DND-41 (cell line): ENCODE measurements at regions not wholly inside any gene's neighbourhood (a gene's known extent, or its start where the extent isn't known, plus 50 kb on each side); places are given as distances from the start of the nearest gene placed in this dataset.

ENCODE experiments used
- EZH2 ChIP-seq: IDR thresholded peaks from 3 replicates; pipeline ENCODE4 v1.6.1; 2012; ENCODE audit warnings: borderline replicate concordance, low read depth, mild to moderate bottlenecking, moderate library complexity, low read length, inconsistent platforms; ENCODE audit not compliant: severe bottlenecking
- TF ChIP-seq, protein P1 (sequence below): IDR thresholded peaks from 2 replicates; pipeline ENCODE4 v1.5.1; 2012; ENCODE audit warnings: borderline replicate concordance, low read length, moderate library complexity, mild to moderate bottlenecking; ENCODE audit not compliant: poor library complexity, severe bottlenecking; ENCODE audit errors: extremely low read depth

DNA sequence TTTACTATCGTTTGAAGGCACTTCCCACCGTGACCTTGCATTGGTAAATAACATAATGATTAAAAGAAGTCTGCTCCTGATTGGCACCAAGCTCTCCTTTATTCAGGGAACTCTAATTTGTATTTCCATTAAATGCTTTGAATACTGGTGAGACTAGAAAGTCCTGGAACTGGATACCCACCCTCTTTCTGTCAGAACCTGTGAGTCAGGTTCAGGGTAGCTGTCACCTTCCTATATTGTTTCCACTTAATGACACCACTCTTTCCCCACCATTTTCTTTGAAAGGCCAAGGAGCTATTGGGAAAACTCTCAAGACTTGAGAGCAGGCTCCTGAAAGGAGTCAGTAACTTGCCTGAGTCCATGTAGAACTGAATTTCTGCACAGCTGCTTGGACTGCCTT, 55.9 kb upstream of the RASSF6 start:
- TF ChIP-seq, protein P1, sequence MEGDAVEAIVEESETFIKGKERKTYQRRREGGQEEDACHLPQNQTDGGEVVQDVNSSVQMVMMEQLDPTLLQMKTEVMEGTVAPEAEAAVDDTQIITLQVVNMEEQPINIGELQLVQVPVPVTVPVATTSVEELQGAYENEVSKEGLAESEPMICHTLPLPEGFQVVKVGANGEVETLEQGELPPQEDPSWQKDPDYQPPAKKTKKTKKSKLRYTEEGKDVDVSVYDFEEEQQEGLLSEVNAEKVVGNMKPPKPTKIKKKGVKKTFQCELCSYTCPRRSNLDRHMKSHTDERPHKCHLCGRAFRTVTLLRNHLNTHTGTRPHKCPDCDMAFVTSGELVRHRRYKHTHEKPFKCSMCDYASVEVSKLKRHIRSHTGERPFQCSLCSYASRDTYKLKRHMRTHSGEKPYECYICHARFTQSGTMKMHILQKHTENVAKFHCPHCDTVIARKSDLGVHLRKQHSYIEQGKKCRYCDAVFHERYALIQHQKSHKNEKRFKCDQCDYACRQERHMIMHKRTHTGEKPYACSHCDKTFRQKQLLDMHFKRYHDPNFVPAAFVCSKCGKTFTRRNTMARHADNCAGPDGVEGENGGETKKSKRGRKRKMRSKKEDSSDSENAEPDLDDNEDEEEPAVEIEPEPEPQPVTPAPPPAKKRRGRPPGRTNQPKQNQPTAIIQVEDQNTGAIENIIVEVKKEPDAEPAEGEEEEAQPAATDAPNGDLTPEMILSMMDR = no peak
- TF ChIP-seq EZH2 = no peak
